Fibroblast of pulmonary artery (primary cell): ENCODE measurements at regions not wholly inside any gene's neighbourhood (a gene's known extent, or its start where the extent isn't known, plus 50 kb on each side); places are given as distances from the start of the nearest gene placed in this dataset.

ENCODE experiments used
- DNase-seq: peaks from one replicate; pipeline ENCODE4 v3.0.0-alpha.2; 2010; ENCODE audit warnings: low read depth
- H3K4me3 ChIP-seq: replicated peaks from 2 replicates; pipeline ENCODE4 v1.5.1; 2011; ENCODE audit warnings: low read depth, mild to moderate bottlenecking, control low read depth, low read length, moderate library complexity
- CTCF ChIP-seq: IDR thresholded peaks from 2 replicates; pipeline ENCODE4 v1.5.1; 2011; ENCODE audit warnings: mild to moderate bottlenecking, control low read depth, low read length, inconsistent platforms; ENCODE audit errors: missing control alignments

GRCh38 chr13:37361608-37362007, 237.0 kb downstream of the POSTN start:
- no peak for DNase-seq
- TF ChIP-seq CTCF, result no peak
- H3K4me3 ChIP-seq, result no peak overlapping the region

GRCh38 chr13:37360556-37360955, 238.0 kb downstream of the POSTN start:
- no peak overlapping the region for H3K4me3 ChIP-seq
- DNase-seq, result peak; percentile 66

GRCh38 chr13:37357548-37357947, 241.0 kb downstream of the POSTN start:
- no peak for DNase-seq
- H3K4me3 ChIP-seq, result no peak overlapping the region
- no peak for TF ChIP-seq CTCF

More at GRCh38 chr13:37360556-37360955, 238.0 kb downstream of the POSTN start:
- no peak for TF ChIP-seq CTCF

GRCh38 chr13:37353911-37354310, 244.7 kb downstream of the POSTN start:
- no peak overlapping the region for H3K4me3 ChIP-seq
- no peak for DNase-seq
- no peak for TF ChIP-seq CTCF

- H3K4me3 ChIP-seq, result no peak overlapping the region
- no peak for TF ChIP-seq CTCF
- DNase-seq, result no peak
Measured at GRCh38 chr13:37351211-37351610, 245.7 kb upstream of the CSNK1A1L start.

GRCh38 chr13:37349916-37350315, 244.5 kb upstream of the CSNK1A1L start:
- DNase-seq, result no peak
- TF ChIP-seq CTCF, result no peak
- no peak overlapping the region for H3K4me3 ChIP-seq

GRCh38 chr13:37348916-37349643, 243.6 kb upstream of the CSNK1A1L start:
- TF ChIP-seq CTCF, result no peak
- H3K4me3 ChIP-seq, result no peak overlapping the region
- no peak for DNase-seq
